ENCODE measurements at regions not wholly inside any gene's neighbourhood (a gene's known extent, or its start where the extent isn't known, plus 50 kb on each side); places are given as distances from the start of the nearest gene placed in this dataset.

DNA sequence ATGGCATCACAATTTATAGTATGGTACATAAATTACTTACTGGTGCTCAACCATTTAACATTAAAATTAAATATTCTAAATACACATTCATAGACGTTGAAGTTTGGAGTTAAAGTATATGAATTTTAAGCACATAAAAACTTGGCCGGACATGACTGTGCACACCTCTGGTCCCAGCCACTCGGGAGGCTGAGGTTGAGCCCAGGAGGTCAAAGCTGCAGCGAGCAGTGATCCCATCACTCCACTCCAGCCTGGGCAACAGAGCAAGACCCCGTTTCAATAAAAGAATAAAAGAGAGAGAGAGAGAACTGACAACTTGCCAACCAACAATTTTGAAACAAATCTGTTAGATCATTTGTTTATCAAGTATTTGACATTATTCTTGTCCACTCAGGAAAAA, 943.3 kb upstream of the KCND2 start:
- no peak for DNase-seq (ENCODE audit: extremely low spot score in 2 of 2)
- no peaks in the 10 kb centered on the region for H3K4me1 ChIP-seq
- no peak overlapping the region for H3K27ac ChIP-seq
- no peaks in the 10 kb centered on the region for H3K27me3 ChIP-seq
- no peaks in the 10 kb centered on the region for H3K36me3 ChIP-seq
- H3K9me3 ChIP-seq = no peaks in the 10 kb centered on the region
- TF ChIP-seq POLR2AphosphoS5 (IDR thresholded peaks at IDR 0.05; ENCODE audit: insufficient read depth in 1 of 2, low read depth in 1 of 2) (no peak), POLR2A (IDR thresholded peaks at IDR 0.05) (no peak)
- TF ChIP-seq, protein P1, sequence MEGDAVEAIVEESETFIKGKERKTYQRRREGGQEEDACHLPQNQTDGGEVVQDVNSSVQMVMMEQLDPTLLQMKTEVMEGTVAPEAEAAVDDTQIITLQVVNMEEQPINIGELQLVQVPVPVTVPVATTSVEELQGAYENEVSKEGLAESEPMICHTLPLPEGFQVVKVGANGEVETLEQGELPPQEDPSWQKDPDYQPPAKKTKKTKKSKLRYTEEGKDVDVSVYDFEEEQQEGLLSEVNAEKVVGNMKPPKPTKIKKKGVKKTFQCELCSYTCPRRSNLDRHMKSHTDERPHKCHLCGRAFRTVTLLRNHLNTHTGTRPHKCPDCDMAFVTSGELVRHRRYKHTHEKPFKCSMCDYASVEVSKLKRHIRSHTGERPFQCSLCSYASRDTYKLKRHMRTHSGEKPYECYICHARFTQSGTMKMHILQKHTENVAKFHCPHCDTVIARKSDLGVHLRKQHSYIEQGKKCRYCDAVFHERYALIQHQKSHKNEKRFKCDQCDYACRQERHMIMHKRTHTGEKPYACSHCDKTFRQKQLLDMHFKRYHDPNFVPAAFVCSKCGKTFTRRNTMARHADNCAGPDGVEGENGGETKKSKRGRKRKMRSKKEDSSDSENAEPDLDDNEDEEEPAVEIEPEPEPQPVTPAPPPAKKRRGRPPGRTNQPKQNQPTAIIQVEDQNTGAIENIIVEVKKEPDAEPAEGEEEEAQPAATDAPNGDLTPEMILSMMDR (IDR thresholded peaks at IDR 0.05) = no peak
- H3K4me3 ChIP-seq = no peak overlapping the region
- intact Hi-C loops (cut with DNase I) = no loop called here

- no peaks in the 10 kb centered on the region for H3K4me1 ChIP-seq
- no peaks in the 10 kb centered on the region for H3K9me3 ChIP-seq
- no peaks in the 10 kb centered on the region for H3K36me3 ChIP-seq
- H3K27ac ChIP-seq = no peak overlapping the region
- intact Hi-C loops (cut with DNase I) = no loop called here
- no peak overlapping the region for H3K4me3 ChIP-seq
- no peaks in the 10 kb centered on the region for H3K27me3 ChIP-seq
- no peak for DNase-seq (ENCODE audit: extremely low spot score in 2 of 2)
- TF ChIP-seq POLR2AphosphoS5 (IDR thresholded peaks at IDR 0.05; ENCODE audit: insufficient read depth in 1 of 2, low read depth in 1 of 2) (no peak), POLR2A (IDR thresholded peaks at IDR 0.05) (no peak)
- TF ChIP-seq, protein P1 (IDR thresholded peaks at IDR 0.05) = no peak
These were observed 937.6 kb upstream of the KCND2 start for GRCh38 chr7:119335405-119335804.

GRCh38 chr7:119341822-119342221, 931.2 kb upstream of the KCND2 start:
- Histone ChIP-seq H3K27ac (no peak overlapping the region), H3K4me1 (no peaks in the 10 kb centered on the region), H3K9me3 (no peaks in the 10 kb centered on the region), H3K4me3 (no peak overlapping the region), H3K36me3 (no peaks in the 10 kb centered on the region), H3K27me3 (no peaks in the 10 kb centered on the region)
- TF ChIP-seq, protein P1 (IDR thresholded peaks at IDR 0.05) = no peak
- TF ChIP-seq POLR2A (IDR thresholded peaks at IDR 0.05) (no peak), POLR2AphosphoS5 (IDR thresholded peaks at IDR 0.05; ENCODE audit: insufficient read depth in 1 of 2, low read depth in 1 of 2) (no peak)
- intact Hi-C loops (cut with DNase I) = no loop called here
- no peak for DNase-seq (ENCODE audit: extremely low spot score in 2 of 2)

GRCh38 chr7:119343289-119343688, 929.7 kb upstream of the KCND2 start:
- TF ChIP-seq POLR2A (IDR thresholded peaks at IDR 0.05) = no peak
- TF ChIP-seq, protein P1 (IDR thresholded peaks at IDR 0.05) = no peak
- no peak for TF ChIP-seq POLR2AphosphoS5 (IDR thresholded peaks at IDR 0.05; ENCODE audit: insufficient read depth in 1 of 2, low read depth in 1 of 2)
- Histone ChIP-seq H3K27me3 (no peaks in the 10 kb centered on the region), H3K27ac (no peak overlapping the region), H3K4me3 (no peak overlapping the region), H3K4me1 (no peaks in the 10 kb centered on the region), H3K9me3 (no peaks in the 10 kb centered on the region), H3K36me3 (no peaks in the 10 kb centered on the region)
- DNase-seq (ENCODE audit: extremely low spot score in 2 of 2) = no peak
- intact Hi-C loops (cut with DNase I) = no loop called here

GRCh38 chr7:119344466-119344865, 928.5 kb upstream of the KCND2 start:
- H3K27me3 ChIP-seq = no peaks in the 10 kb centered on the region
- no peak overlapping the region for H3K4me3 ChIP-seq
- H3K9me3 ChIP-seq = no peaks in the 10 kb centered on the region
- TF ChIP-seq, protein P1 (IDR thresholded peaks at IDR 0.05) = no peak
- TF ChIP-seq POLR2AphosphoS5 (IDR thresholded peaks at IDR 0.05; ENCODE audit: insufficient read depth in 1 of 2, low read depth in 1 of 2) (no peak), POLR2A (IDR thresholded peaks at IDR 0.05) (no peak)
- H3K36me3 ChIP-seq = no peaks in the 10 kb centered on the region
- no peak for DNase-seq (ENCODE audit: extremely low spot score in 2 of 2)
- intact Hi-C loops (cut with DNase I) = no loop called here
- H3K27ac ChIP-seq = no peak overlapping the region
- no peaks in the 10 kb centered on the region for H3K4me1 ChIP-seq

All from vagina (tissue), 2 donors.